Activated CD4-positive, alpha-beta T cell treated with anti-CD3 and anti-CD28 coated beads, Interleukin-2, amount 50 U/mL, for 16 hours (primary cell): ENCODE measurements at regions not wholly inside any gene's neighbourhood (a gene's known extent, or its start where the extent isn't known, plus 50 kb on each side); places are given as distances from the start of the nearest gene placed in this dataset.

Experiments used
- DNase-seq: peaks from one replicate; pipeline ENCODE4 v3.0.0-alpha.2; 2020

DNA sequence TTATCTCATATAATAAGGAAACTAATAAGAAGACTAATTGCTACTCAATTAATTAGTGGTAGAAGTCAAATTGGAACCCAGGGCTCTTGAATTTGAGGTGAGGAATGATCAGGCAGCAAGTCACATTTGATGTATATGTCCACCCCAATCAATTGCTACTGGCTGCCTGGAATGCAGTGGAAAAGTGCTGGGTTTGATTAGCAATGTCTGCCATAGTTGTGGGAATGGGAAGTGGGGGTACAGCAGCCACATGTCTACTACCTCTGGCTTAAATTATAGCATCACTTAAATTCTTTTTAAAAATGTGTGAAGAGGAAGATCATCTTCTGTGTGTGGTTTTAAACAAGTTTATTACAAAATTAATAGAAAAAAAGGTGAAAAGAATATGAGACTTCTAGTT lies 50.8 kb upstream of the NAV2 start:
- DNase-seq, result no peak

- DNase-seq, result peak; percentile 50
Measured at GRCh38 chr11:19660076-19660475, 52.6 kb upstream of the NAV2 start.

- no peak for DNase-seq
Measured at GRCh38 chr11:19659529-19659928, 53.1 kb upstream of the NAV2 start.

DNA sequence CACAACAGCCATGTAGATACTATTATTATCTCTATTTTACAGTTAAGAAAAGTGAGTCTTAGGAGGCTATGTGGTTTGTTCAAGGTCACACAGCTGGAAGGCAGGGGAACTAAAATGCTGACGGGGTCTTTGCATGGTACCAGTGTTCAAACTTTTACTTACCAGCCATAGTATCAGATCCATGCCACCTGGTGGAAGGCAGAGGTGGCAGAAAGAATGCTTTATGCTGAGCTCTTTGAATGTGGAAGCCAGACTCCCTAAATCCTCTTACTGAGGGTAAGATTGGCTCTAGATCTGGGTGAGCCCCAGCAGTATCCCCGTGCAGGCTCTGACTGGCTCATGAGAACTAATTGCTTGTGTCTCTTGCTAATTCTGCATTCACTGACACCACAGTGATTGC lies 54.3 kb upstream of the NAV2 start:
- DNase-seq, result no peak

- DNase-seq, result no peak
Measured at GRCh38 chr11:19656140-19656541, 56.5 kb upstream of the NAV2 start.

- DNase-seq, result no peak
Measured at GRCh38 chr11:19652623-19653375, 59.8 kb upstream of the NAV2 start.

DNA sequence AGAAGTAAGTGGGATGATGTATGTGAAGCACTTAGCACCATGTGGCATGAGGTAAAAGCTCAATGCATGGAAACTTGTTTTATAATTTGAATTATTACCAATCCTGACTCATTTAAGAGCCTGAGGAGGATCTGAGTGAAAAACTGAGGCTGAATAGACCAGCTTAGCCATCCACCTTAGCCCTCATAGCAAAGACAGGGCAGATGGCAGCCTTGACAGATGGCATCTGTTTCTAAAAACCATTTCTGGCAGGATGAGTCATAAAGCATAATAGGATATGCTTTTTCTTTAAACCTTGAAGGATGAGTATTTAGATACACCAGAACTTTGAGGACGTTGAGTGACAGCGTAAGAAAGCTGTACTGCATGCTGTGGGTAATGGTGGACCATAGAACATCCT lies 61.0 kb upstream of the NAV2 start:
- DNase-seq, result no peak

DNA sequence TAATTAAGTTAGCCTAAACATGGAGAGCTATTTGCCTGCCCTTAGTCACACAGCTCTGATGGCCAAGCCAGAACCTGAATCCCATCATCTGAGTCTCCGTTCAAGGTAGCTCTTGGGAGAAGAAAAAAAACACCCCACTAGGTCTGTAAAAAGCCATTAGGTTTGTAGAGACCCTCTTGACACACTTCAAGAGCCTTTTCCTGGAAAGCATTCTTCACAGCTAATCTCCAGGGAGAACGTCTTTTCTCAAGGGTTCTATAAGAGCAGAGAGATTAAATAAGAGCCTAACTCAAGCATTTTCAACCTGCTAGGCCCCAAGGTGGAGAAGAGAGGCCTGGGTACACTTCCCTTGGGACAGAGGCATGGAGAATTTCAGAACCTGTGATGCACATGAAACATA lies 61.6 kb upstream of the NAV2 start:
- no peak for DNase-seq

- DNase-seq, result no peak
Measured at GRCh38 chr11:19650467-19650866, 62.2 kb upstream of the NAV2 start.

DNA sequence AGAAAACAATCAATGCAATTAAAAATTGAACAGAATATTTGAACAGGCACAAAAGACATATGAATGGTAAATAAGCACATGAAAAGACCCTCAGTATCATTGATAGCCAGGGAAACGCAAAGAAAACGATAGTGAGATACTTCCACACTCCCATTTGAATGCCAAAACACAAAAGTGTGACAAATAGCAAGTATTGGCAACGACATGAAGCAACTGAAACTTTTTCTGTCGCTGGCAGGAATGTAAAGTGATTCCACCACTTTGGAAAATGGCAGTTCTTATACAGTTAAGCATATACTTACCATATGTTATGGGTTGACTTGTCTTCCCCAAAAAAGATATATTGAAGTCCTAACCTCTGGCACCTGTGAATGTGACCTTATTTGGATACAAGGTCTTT lies 62.9 kb upstream of the NAV2 start:
- no peak for DNase-seq

DNA sequence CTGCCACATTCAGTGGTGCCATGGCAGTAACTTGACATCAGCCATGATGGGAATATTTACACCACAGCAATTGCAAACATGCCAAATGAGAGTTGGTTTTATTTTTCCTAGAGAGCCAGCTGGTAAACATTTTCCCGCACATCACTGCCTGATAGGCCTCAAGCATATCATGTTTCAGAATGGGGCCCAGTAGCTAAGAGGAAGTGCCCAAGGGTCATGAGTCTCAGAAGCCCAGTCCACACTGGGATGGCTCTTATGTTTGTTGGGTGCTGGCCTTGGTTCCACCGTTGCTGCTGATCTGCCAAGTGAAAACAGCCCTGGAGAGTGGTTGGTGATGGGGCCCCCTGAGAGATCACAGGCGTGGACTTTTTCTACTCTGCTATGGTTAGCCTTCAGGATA lies 64.3 kb upstream of the NAV2 start:
- no peak for DNase-seq

GRCh38 chr11:19647816-19648215 lies 64.8 kb upstream of the NAV2 start:
- no peak for DNase-seq

GRCh38 chr11:19646921-19647320 lies 65.7 kb upstream of the NAV2 start:
- no peak for DNase-seq

GRCh38 chr11:19646308-19646707 lies 66.3 kb upstream of the NAV2 start:
- no peak for DNase-seq

- no peak for DNase-seq
Measured at GRCh38 chr11:19644316-19644715, 68.3 kb upstream of the NAV2 start.

DNA sequence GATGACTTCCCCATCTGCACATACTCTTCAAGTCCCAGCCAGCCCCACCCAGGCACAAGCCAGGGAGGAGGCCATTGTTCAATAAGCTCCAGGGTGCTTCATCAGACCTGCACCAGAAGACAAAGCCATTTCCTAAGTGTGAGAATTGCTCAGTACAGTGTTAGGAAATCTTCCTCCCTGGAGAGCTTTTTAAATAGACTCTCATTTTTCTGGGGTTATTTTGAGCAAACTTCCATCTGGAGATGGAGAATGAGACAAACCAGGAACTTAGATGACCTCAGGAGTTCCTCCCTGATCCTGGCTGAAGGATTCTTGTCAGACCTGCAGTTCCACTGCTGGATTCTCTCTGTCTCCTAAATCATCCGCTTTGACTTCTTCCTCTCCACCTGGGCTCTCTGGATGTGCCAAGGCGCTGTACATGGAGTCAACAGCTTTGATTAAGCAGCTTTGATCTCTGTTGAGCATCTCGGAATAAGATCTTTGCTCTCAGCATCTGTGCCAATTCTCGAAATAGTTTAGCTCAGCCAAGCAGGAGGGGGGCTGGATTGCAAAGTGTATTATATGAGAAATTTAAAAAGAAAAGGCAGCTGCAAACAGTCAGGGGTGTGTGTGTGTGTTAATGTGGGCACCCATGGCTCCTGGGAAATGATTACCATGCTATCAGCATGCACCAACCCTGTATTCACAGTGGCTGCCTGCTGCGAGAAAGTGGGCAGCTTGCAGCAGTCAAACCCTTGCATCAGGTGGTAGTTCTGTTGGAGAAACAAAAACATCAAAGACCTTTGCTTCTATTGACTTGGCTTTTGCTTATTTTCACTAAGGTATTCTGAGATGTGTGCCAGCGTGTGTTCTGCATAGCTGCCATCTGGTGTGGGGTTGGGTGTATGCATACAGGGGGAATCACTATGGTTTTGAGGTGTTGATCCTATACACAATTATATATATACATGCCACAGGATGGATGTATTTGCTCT lies 70.2 kb upstream of the NAV2 start:
- no peak for DNase-seq

DNA sequence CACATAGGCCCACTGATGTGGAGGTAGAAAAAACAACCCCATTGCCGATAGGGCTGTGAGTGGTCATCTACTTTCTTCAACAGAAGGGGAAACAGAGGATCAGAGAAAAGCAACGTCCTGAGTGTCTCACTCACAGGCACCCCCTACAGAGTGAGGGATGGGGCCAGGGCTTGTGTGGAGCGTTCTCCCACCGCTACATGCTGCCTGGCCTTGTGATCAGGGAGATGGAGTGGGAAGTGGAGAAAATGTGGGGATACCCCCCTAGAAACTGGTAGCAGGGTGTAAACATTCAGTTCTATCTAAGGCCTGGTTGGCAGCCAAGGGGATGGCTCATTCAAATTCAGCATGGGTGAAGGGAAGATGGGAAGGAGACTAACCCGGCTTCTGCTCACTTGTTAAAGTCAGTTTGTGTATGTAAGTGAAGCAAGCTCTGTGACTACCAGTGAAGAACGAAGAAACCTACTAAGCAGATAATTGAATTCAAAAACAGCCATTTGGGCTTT lies 73.0 kb upstream of the NAV2 start:
- no peak for DNase-seq

DNA sequence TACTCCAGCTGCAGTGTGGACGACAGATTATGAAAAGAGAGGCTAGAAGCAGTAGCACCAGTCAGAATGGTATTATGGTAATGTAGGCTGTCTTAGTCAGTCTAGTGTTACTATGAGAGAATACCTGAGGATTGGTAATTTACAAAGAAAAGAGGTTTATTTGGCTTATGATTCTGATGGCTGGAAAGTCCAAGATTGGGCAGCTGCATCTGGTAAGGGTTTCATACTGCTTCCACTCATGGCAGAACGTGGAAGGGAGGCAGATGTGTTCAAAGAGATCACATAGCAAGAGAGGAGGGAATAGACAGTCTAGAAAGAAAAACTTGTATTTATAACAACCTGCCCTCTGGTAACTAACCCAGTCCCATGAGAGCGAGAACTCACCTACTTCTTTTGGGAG lies 77.3 kb upstream of the NAV2 start:
- DNase-seq, result no peak

GRCh38 chr11:19633276-19633675 lies 79.4 kb upstream of the NAV2 start:
- no peak for DNase-seq

DNA sequence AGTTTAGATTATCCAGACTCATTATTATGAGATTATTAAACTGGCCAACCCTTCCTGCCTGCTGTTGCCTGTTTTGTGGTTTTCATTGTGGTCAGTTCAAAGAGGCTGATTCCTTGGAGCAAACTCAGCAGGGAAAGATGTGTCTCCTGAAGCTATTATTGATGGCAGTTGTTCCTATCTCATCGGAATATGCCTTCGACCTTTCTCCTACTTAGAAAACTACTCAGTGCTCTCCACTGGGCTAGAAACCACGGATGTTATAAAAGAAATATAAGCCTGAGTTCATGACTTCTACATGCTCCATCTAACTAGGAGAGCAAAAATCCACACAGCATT lies 80.2 kb upstream of the NAV2 start:
- DNase-seq, result no peak

DNA sequence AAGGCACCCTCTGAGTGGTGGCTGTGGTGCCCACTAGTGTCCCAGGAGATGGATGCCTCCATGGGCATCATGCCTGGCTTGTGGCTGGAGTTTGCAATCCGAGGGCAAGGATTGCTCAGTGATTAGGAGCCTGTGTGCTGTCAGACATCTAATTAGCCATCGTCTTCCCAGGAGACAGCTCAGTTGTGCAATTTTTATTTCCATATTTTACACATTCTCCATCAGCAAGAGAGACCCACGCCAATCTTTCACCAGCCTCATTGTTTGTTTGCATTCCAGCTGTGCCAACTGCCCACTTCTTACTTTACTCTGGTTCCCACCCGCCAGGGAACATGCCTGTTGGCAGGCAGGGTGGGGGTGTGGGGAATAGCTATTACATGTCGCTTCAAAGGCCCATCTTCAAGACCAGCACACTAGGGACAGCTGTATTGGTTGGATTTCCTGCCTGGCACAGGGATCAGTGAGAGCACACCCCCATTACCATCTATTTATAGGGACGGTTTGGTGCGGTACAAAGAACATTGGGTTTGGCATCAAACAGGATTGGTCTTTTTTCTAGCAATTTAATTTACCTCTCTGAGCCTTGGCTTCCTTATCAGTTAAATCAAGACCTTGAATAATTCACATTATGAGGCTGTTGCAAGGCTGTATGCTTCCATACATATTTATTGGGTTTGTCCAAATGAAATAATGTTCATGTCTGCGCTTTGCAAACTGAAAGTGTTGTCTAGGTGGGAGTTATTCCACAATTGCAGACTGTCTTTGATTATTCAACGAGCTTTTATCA lies 80.7 kb upstream of the NAV2 start:
- DNase-seq, result no peak

DNA sequence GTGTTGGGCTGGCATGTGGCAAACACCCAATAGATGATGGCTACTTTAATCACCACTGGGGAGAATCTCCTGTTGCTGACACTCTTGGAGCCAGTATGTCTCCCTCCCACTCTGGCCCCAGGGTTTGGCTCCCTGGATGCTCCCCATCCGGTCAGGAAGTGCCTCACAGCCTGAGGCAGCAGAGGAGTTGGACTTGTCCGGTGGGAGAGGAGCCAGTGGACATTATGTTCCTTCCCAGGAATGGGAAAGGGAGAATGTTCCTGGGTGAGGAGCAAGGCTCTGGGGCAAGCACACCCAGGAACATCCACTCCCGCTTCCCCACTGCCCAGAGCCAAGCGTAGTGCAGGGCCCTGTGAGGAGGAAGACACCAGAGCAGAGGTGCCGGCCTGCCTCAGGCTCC lies 84.6 kb upstream of the NAV2 start:
- DNase-seq, result no peak

DNA sequence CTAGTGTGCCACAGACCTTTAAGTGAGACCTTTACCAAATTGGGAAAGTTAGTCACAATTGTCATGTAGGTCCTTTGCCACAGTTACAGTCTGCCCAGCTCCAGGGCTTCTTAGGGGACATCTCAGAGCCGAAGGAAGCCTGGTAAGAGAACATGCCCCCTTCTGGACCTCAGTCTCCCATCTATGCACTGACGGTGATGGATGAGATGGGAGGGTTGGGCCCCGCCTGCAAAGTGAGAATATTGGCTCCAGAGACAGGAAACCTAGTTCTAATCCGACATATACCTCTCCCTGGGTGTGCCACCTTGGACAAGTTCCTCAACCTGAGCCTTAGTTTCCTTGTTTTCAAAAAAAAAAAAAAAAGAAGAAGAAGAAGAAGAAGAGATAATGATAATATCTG lies 85.1 kb upstream of the NAV2 start:
- DNase-seq, result no peak
